H1 (cell line): ENCODE measurements at regions not wholly inside any gene's neighbourhood (a gene's known extent, or its start where the extent isn't known, plus 50 kb on each side); places are given as distances from the start of the nearest gene placed in this dataset.
"Not testable (repeated sequence)": the region's sequence is repeated elsewhere in the genome, so short reads cannot be mapped to it uniquely, and the experiment has no call there.

ENCODE experiments used
- CTCF ChIA-PET: fragments of 300-600 bp; sonication (Branson Sonifier 250); formaldehyde crosslinking; loops from one replicate; lab custom pipeline; 2021; ENCODE audit not compliant: partially characterized antibody; lab: Charles Lee
- POLR2A ChIA-PET: fragments of 300-600 bp; sonication (Branson Sonifier 250); formaldehyde crosslinking; loops from one replicate; lab custom pipeline; 2021; ENCODE audit warnings: inconsistent platforms; ENCODE audit not compliant: partially characterized antibody; lab: Charles Lee
- DNase-seq, 2 experiments: peaks; one replicate each; pipeline versions ENCODE4 v3.0.0 to v3.0.0-alpha.2; 2010 to 2022; ENCODE audit warnings: low spot score in 2 of 2, low read depth in 1 of 2, mixed read lengths in 1 of 2
- FAIRE-seq: peaks from 2 replicates; lab custom pipeline; 2011; peaks lifted over from hg19 to GRCh38; lab: Jason Lieb, UNC
- H2AFZ ChIP-seq: 2 replicates; pipeline ENCODE4 v1.8.1; 2012; ENCODE audit warnings: low read length, inconsistent platforms
- H2AK5ac ChIP-seq: 2 replicates; pipeline ENCODE4 v1.6.1; 2013; ENCODE audit warnings: low read depth, low read length
- H2BK120ac ChIP-seq: replicated peaks from 2 replicates; pipeline ENCODE3; 2013; ENCODE audit warnings: low read depth, low read length, inconsistent platforms
- H2BK12ac ChIP-seq: 2 replicates; pipeline ENCODE4 v1.6.1; 2013; ENCODE audit warnings: low read depth, low read length
- H2BK15ac ChIP-seq: 2 replicates; pipeline ENCODE4 v1.6.1; 2013; ENCODE audit warnings: low read length
- H2BK20ac ChIP-seq: 2 replicates; pipeline ENCODE4 v1.6.1; 2013; ENCODE audit warnings: low read length
- H2BK5ac ChIP-seq: 2 replicates; pipeline ENCODE4 v1.6.1; 2013; ENCODE audit warnings: low read depth, low read length
- H3K14ac ChIP-seq: 2 replicates; pipeline ENCODE4 v1.6.1; 2013; ENCODE audit warnings: inconsistent platforms; ENCODE audit not compliant: insufficient read length
- H3K18ac ChIP-seq: 2 replicates; pipeline ENCODE4 v1.6.1; 2013; ENCODE audit warnings: low read length; ENCODE audit errors: extremely low read depth
- H3K23ac ChIP-seq: 2 replicates; pipeline ENCODE4 v1.6.1; 2013; ENCODE audit warnings: inconsistent platforms; ENCODE audit not compliant: insufficient read length
- H3K23me2 ChIP-seq: 2 replicates; pipeline ENCODE4 v1.6.1; 2013; ENCODE audit warnings: low read depth, low read length
- H3K27ac ChIP-seq: 2 replicates; pipeline ENCODE4 v1.6.1; 2011; ENCODE audit warnings: low read depth, low read length, inconsistent platforms
- H3K27me3 ChIP-seq, 4 experiments: replicated peaks in 1 of 4; 1 replicate in 1 of 4; 2 replicates in 3 of 4; pipeline versions ENCODE4 v1.6.1 to v1.8.1; 2011 to 2013; ENCODE audit warnings: low read length in 3 of 4, mild to moderate bottlenecking in 3 of 4, inconsistent platforms in 2 of 4, mixed read lengths in 2 of 4, moderate library complexity in 1 of 4; ENCODE audit not compliant: control insufficient read depth in 3 of 4, insufficient read depth in 3 of 4; ENCODE audit errors: extremely low read depth in 1 of 4
- H3K36me3 ChIP-seq, 4 experiments: 2 replicates each; pipeline versions ENCODE4 v1.6.1 to v1.8.1; 2011 to 2013; ENCODE audit warnings: mild to moderate bottlenecking in 4 of 4, low read length in 3 of 4, moderate library complexity in 2 of 4, control low read depth in 1 of 4, inconsistent platforms in 1 of 4; ENCODE audit not compliant: insufficient read depth in 4 of 4, control insufficient read depth in 2 of 4
- H3K4ac ChIP-seq: replicated peaks from 2 replicates; pipeline ENCODE3; 2013; ENCODE audit warnings: low read length, low read depth, mixed read lengths, inconsistent platforms; ENCODE audit not compliant: insufficient read length
- H3K4me1 ChIP-seq, 4 experiments: replicated peaks in 1 of 4; 1 replicate in 1 of 4; 2 replicates in 3 of 4; pipeline versions ENCODE4 v1.6.1 to v1.8.1; 2011 to 2013; ENCODE audit warnings: low read length in 3 of 4, inconsistent platforms in 2 of 4, mixed read lengths in 1 of 4; ENCODE audit not compliant: insufficient read depth in 4 of 4, control insufficient read depth in 3 of 4
- H3K4me2 ChIP-seq, 2 experiments: 2 replicates each; pipeline versions ENCODE4 v1.6.1 to v1.8.1; 2011 to 2013; ENCODE audit warnings: low read depth in 2 of 2, low read length in 2 of 2, control low read depth in 1 of 2, inconsistent platforms in 1 of 2, mild to moderate bottlenecking in 1 of 2; ENCODE audit not compliant: insufficient read depth in 1 of 2
- H3K4me3 ChIP-seq, 4 experiments: fragments of 200-600, 300-600 bp in 1 of 4; sonication (generic), shearing (Covaris generic), sonication (Bioruptor Twin) in 1 of 4; 2 replicates each; pipeline versions ENCODE4 v1.5.1 to v1.8.1; 2011 to 2016; ENCODE audit warnings: low read length in 4 of 4, low read depth in 3 of 4, control low read depth in 2 of 4, inconsistent platforms in 2 of 4, mild to moderate bottlenecking in 2 of 4, mixed read lengths in 1 of 4, moderate library complexity in 1 of 4; ENCODE audit not compliant: insufficient read depth in 2 of 4; ENCODE audit errors: extremely low read depth in 1 of 4
- H3K56ac ChIP-seq: replicated peaks from 2 replicates; pipeline ENCODE3; 2013; ENCODE audit warnings: low read depth, mild to moderate bottlenecking, mixed read lengths, low read length, inconsistent platforms; ENCODE audit not compliant: insufficient read length
- H3K79me1 ChIP-seq: 2 replicates; pipeline ENCODE4 v1.6.1; 2013; ENCODE audit warnings: low read depth, low read length, control low read depth
- H3K79me2 ChIP-seq, 2 experiments: 2 replicates each; pipeline versions ENCODE4 v1.6.1 to v1.8.1; 2012 to 2013; ENCODE audit warnings: low read length in 2 of 2, mild to moderate bottlenecking in 2 of 2, inconsistent platforms in 1 of 2; ENCODE audit not compliant: insufficient read depth in 2 of 2, control insufficient read depth in 1 of 2
- H3K9ac ChIP-seq, 4 experiments: replicated peaks in 1 of 4; 1 replicate in 1 of 4; 2 replicates in 3 of 4; pipeline versions ENCODE4 v1.6.1 to v1.8.1; 2011 to 2013; ENCODE audit warnings: low read depth in 3 of 4, low read length in 3 of 4, control low read depth in 2 of 4, mild to moderate bottlenecking in 2 of 4, moderate library complexity in 2 of 4, inconsistent platforms in 1 of 4; ENCODE audit errors: extremely low read depth in 1 of 4
- H3K9me3 ChIP-seq, 2 experiments: 2 replicates each; pipeline versions ENCODE4 v1.6.1 to v1.8.1; 2012 to 2013; ENCODE audit warnings: mild to moderate bottlenecking in 2 of 2, moderate library complexity in 2 of 2, control low read depth in 1 of 2, inconsistent platforms in 1 of 2, low read depth in 1 of 2, low read length in 1 of 2, mixed read lengths in 1 of 2; ENCODE audit not compliant: insufficient read depth in 2 of 2
- H4K20me1 ChIP-seq, 2 experiments: replicated peaks in 1 of 2; 2 replicates each; pipeline versions ENCODE3 to v1.8.1; 2011 to 2013; ENCODE audit warnings: inconsistent platforms in 2 of 2, low read length in 2 of 2, mild to moderate bottlenecking in 1 of 2; ENCODE audit not compliant: insufficient read depth in 2 of 2, control insufficient read depth in 1 of 2
- H4K5ac ChIP-seq: 2 replicates; pipeline ENCODE4 v1.6.1; 2013; ENCODE audit warnings: low read length, low read depth, mixed read lengths, inconsistent platforms; ENCODE audit not compliant: insufficient read length
- H4K8ac ChIP-seq: 2 replicates; pipeline ENCODE4 v1.8.0; 2013; ENCODE audit warnings: mild to moderate bottlenecking, moderate library complexity, low read length, inconsistent platforms; ENCODE audit not compliant: insufficient read depth; ENCODE audit errors: extremely low read depth
- H4K91ac ChIP-seq: replicated peaks from 2 replicates; pipeline ENCODE3; 2013; ENCODE audit warnings: low read length, mixed read lengths, inconsistent platforms; ENCODE audit not compliant: insufficient read length
- WGBS, 2 experiments: shearing (Covaris generic) in 1 of 2; methylation state at CpG; one replicate each; pipeline versions ENCODE4 v1.1.6 to v1.1.7; 2013 to 2015; ENCODE audit warnings: low lambda C conversion rate in 2 of 2, mixed read lengths in 2 of 2, inconsistent platforms in 1 of 2, low coverage in 1 of 2, missing lambda C conversion rate in 1 of 2; ENCODE audit not compliant: insufficient replicate concordance in 2 of 2, insufficient coverage in 1 of 2, insufficient read length in 1 of 2; ENCODE audit errors: extremely low coverage in 1 of 2, missing lambda C conversion rate in 1 of 2; 5-methylcytosine and 5-hydroxymethylcytosine counted together

DNA sequence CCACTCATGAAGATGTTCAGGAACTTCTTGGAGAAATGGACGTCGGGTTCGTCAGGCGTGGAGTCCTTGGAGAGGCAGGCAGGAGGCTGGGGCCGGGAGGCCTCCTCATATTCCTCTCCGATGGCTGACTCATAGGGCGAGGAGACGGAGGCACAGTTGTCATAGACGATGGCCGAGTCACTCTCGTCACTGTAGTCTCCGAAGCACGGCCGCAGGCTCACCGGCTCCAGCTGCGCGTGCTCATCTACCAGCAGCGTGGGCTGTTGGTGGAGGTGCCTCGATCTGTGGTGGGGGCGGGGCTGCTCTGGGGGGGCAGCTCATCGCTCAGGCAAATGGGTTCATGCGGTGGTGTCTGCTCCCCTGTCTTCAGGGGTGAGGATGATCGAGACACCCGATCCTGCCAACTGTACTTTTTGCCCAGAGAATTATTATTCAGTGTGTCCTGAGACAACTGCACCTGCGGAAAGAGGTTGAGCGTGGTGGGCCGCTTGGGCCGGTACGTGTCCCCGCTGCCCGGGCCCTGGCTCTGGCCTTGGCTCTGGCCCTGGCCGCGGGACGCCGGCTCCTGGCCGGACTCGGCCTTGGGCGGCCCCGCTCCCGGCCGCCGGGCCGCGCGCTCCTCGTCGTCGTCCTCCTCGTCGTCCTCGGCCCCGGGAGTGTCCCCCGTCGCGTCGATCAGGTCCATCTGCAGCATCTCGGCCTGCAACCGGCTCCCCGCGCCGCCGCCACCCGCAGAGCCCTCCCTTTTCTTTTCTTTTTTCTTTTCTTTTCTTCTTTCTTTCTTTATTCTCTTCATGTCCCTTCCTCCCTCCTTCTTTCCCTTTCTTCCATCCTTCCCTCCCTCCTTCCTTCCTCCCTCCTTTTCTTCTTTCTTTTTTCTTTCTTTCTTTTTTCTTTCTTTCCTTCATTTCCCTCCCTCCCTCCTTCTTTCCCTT is 111.4 kb upstream of the PLEKHM1 start:
- H4K20me1 ChIP-seq, H4K5ac ChIP-seq, H3K36me3 ChIP-seq, H3K79me1 ChIP-seq, H3K23me2 ChIP-seq, DNase-seq, POLR2A ChIA-PET, H4K91ac ChIP-seq, H3K27ac ChIP-seq, H2BK15ac ChIP-seq, H2BK5ac ChIP-seq, H3K27me3 ChIP-seq, H2AFZ ChIP-seq, H3K56ac ChIP-seq, H2BK12ac ChIP-seq, H2BK120ac ChIP-seq, H3K4ac ChIP-seq, H3K4me1 ChIP-seq, H3K9me3 ChIP-seq, H3K9ac ChIP-seq, H3K23ac ChIP-seq, H3K14ac ChIP-seq, FAIRE-seq, H2BK20ac ChIP-seq, H2AK5ac ChIP-seq, H3K79me2 ChIP-seq, H4K8ac ChIP-seq, CTCF ChIA-PET, H3K18ac ChIP-seq: not testable (repeated sequence)
- Histone ChIP-seq H3K4me2 (peak overlapping the region in 1 of 2 experiments; percentile 57; a peak in 2 of 4 replicates), H3K4me3 (peak overlapping the region in 1 of 4 experiments; percentile 41; a peak in 2 of 8 replicates)
- WGBS, 2 experiments = 77% methylated on average over 17 of the region's 63 CpGs; no CpG with 5 or more reads in 1 of the 2 experiments

DNA sequence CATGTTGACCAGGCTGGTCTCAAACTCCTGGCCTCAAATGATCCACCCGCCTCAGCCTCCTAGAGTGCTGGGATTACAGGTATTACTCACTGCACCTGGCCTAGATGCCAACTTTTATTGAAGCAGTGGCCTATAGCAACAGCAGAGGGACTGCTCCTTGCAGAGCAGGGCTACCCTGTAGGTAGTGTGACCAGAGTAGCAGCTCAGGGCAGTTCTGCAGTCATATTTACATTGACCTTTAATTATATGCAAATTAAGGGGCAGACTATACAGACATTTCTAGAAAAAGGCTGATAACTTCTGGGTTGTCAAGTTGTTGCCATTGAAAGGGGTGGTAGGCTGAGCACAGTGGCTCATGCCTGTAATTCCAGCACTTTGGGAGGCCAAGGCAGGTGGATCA is 115.2 kb upstream of the PLEKHM1 start:
- H3K79me2 ChIP-seq, H3K79me1 ChIP-seq, H2AFZ ChIP-seq, H4K20me1 ChIP-seq, H3K18ac ChIP-seq, H2BK12ac ChIP-seq, H2AK5ac ChIP-seq, H2BK120ac ChIP-seq, H3K9me3 ChIP-seq, DNase-seq, H2BK5ac ChIP-seq, H3K56ac ChIP-seq, H3K23ac ChIP-seq, H3K4me2 ChIP-seq, H3K9ac ChIP-seq, H3K4me1 ChIP-seq, FAIRE-seq, H2BK20ac ChIP-seq, H3K4me3 ChIP-seq, H3K36me3 ChIP-seq, H3K14ac ChIP-seq, H2BK15ac ChIP-seq, H4K5ac ChIP-seq, CTCF ChIA-PET, H3K4ac ChIP-seq, H4K91ac ChIP-seq, H3K27ac ChIP-seq, H4K8ac ChIP-seq, H3K27me3 ChIP-seq, H3K23me2 ChIP-seq, POLR2A ChIA-PET: not testable (repeated sequence)
- WGBS, 2 experiments = no CpG with 5 or more reads among the region's 1 CpG
